Liver (tissue), 3 donors: ENCODE measurements at regions not wholly inside any gene's neighbourhood (a gene's known extent, or its start where the extent isn't known, plus 50 kb on each side); places are given as distances from the start of the nearest gene placed in this dataset.

Source experiments
- CTCF ChIP-seq: fragments of 150-350 bp; IDR thresholded peaks from 2 replicates; pipeline ENCODE4 v1.5.1; 2017; ENCODE audit warnings: improper control_type of control experiment, low read depth, low read length; ENCODE audit not compliant: missing input control
- FOXA1 ChIP-seq: IDR thresholded peaks from 2 replicates; pipeline ENCODE4 v1.6.1; 2016; ENCODE audit warnings: antibody characterized with exemption
- JUND ChIP-seq, 2 donors: IDR thresholded peaks; 2 replicates each; pipeline ENCODE4 v1.6.1; 2016; ENCODE audit warnings: antibody characterized with exemption in 2 of 2
- MAX ChIP-seq: IDR thresholded peaks from 2 replicates; pipeline ENCODE4 v1.6.1; 2016; ENCODE audit warnings: antibody characterized with exemption
- NR2F2 ChIP-seq: IDR thresholded peaks from 2 replicates; pipeline ENCODE4 v1.6.1; 2016; ENCODE audit warnings: antibody characterized with exemption
- RAD21 ChIP-seq, 2 donors: IDR thresholded peaks; 2 replicates each; pipeline ENCODE4 v1.6.1; 2016; ENCODE audit warnings: antibody characterized with exemption in 2 of 2, mild to moderate bottlenecking in 2 of 2
- RXRA ChIP-seq, 2 donors: IDR thresholded peaks; 2 replicates each; pipeline ENCODE4 v1.6.1; 2017 to 2018; ENCODE audit warnings: antibody characterized with exemption in 2 of 2, mild to moderate bottlenecking in 1 of 2
- SP1 ChIP-seq: IDR thresholded peaks from 2 replicates; pipeline ENCODE4 v1.6.1; 2018; ENCODE audit warnings: antibody characterized with exemption, mild to moderate bottlenecking
- donor health status: healthy.
- donor health status: healthy.

GRCh38 chr5:175264406-175264805 is 179.6 kb downstream of the DRD1 start:
- TF ChIP-seq CTCF (no peak), MAX (no peak), RAD21 (IDR thresholded peaks at IDR 0.05) (no peak), FOXA1 (no peak), NR2F2 (no peak), JUND (IDR thresholded peaks at IDR 0.05) (no peak), RXRA (IDR thresholded peaks at IDR 0.05) (no peak), SP1 (no peak)
